MCF 10A (cell line): ENCODE measurements at regions not wholly inside any gene's neighbourhood (a gene's known extent, or its start where the extent isn't known, plus 50 kb on each side); places are given as distances from the start of the nearest gene placed in this dataset.
A peak's percentile ranks its signal among the peaks of the same experiment; 100 is the strongest.

ENCODE experiments used
- BruUV-seq: library from RNA; stranded (reverse); fragments of 400-500 nt; replicated peaks from 2 replicates; lab custom pipeline; 2021; lab: Mats Ljungman, UMichigan
- CTCF ChIA-PET: fragments of 300-600 bp; sonication (Branson Sonifier 250); formaldehyde crosslinking; extraction: SDS; loops from one replicate; lab custom pipeline; 2021; ENCODE audit warnings: antibody characterized with exemption, inconsistent platforms; lab: Yijun Ruan, JAX
- POLR2A ChIA-PET: fragments of 300-600, 350-650 bp; sonication (Branson Sonifier 250); formaldehyde crosslinking; extraction: SDS; loops from one replicate; lab custom pipeline; 2020; ENCODE audit warnings: antibody characterized with exemption, inconsistent platforms; lab: Yijun Ruan, JAX
- DNase-seq: peaks from one replicate; pipeline ENCODE4 v3.0.0-alpha.2; 2018; ENCODE audit not compliant: unreplicated experiment
- H3K27ac Mint-ChIP-seq: one replicate; pipeline ENCODE4 v1.8.0; 2022; ENCODE audit warnings: mild to moderate bottlenecking, low read depth, mixed read lengths; ENCODE audit not compliant: unreplicated experiment
- H3K27me3 Mint-ChIP-seq: one replicate; pipeline ENCODE4 v1.8.0; 2022; ENCODE audit warnings: mixed read lengths; ENCODE audit not compliant: insufficient read depth, unreplicated experiment
- H3K36me3 Mint-ChIP-seq: one replicate; pipeline ENCODE4 v1.8.0; 2022; ENCODE audit warnings: mild to moderate bottlenecking, moderate library complexity, mixed read lengths; ENCODE audit not compliant: insufficient read depth, unreplicated experiment
- H3K4me1 Mint-ChIP-seq: one replicate; pipeline ENCODE4 v1.8.0; 2022; ENCODE audit warnings: mixed read lengths; ENCODE audit not compliant: insufficient read depth, unreplicated experiment
- H3K4me3 Mint-ChIP-seq: one replicate; pipeline ENCODE4 v1.8.0; 2022; ENCODE audit warnings: mild to moderate bottlenecking, moderate library complexity, mixed read lengths; ENCODE audit not compliant: unreplicated experiment
- H3K9me3 Mint-ChIP-seq: one replicate; pipeline ENCODE4 v1.8.0; 2022; ENCODE audit warnings: mixed read lengths; ENCODE audit not compliant: unreplicated experiment
- intact Hi-C: fragments of 100-400 bp; cut with micrococcal nuclease; formaldehyde crosslinking; loops from 2 replicates; pipeline ENCODE4 v1.14.1; 2022
- TF ChIP-seq, protein P1 (sequence below): fragments of 200-600 bp; IDR thresholded peaks from one replicate; pipeline ENCODE4 v1.8.0; 2022; ENCODE audit warnings: antibody characterized with exemption, mild to moderate bottlenecking; ENCODE audit not compliant: unreplicated experiment

DNA sequence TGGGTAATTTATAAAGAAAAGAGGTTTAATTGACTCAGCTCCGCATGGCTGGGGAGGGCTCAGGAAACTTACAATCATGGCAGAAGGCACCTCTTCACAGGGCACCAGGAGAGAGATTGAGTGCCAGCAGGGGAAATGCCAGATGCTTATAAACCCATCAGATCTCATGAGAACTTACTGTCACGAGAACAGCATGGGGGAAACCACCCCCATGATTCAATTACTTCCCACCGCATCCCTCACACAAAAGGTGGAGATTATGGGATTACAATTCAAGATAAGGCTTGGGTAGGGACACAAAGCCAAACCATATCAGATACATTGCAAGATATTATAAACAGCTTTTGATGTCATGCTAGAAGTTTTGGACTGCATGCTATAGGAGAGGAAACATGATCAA is 204.3 kb downstream of the VEGFC start:
- DNase-seq: no peak
- peak overlapping the region; percentile 0 for H3K27ac Mint-ChIP-seq
- intact Hi-C loops: no loop called here
- CTCF ChIA-PET: interaction anchor here (0.6 to 0.7 kb wide), 2 partner anchors 721 to 1895 kb away, joined by 3 to 5 read pairs; no protein-coding TSS in a partner anchor
- BruUV-seq: no TSS peak
- peaks cover 14% of the 10 kb centered on the region for H3K9me3 Mint-ChIP-seq
- peaks cover 6% of the 10 kb centered on the region for H3K4me1 Mint-ChIP-seq
- H3K4me3 Mint-ChIP-seq: no peak overlapping the region
- POLR2A ChIA-PET: interaction anchor here (1.2 kb wide), 1 partner anchor 190 kb away, joined by 3 read pairs; no protein-coding TSS in a partner anchor
- no peaks in the 10 kb centered on the region for H3K27me3 Mint-ChIP-seq
- TF ChIP-seq, protein P1, sequence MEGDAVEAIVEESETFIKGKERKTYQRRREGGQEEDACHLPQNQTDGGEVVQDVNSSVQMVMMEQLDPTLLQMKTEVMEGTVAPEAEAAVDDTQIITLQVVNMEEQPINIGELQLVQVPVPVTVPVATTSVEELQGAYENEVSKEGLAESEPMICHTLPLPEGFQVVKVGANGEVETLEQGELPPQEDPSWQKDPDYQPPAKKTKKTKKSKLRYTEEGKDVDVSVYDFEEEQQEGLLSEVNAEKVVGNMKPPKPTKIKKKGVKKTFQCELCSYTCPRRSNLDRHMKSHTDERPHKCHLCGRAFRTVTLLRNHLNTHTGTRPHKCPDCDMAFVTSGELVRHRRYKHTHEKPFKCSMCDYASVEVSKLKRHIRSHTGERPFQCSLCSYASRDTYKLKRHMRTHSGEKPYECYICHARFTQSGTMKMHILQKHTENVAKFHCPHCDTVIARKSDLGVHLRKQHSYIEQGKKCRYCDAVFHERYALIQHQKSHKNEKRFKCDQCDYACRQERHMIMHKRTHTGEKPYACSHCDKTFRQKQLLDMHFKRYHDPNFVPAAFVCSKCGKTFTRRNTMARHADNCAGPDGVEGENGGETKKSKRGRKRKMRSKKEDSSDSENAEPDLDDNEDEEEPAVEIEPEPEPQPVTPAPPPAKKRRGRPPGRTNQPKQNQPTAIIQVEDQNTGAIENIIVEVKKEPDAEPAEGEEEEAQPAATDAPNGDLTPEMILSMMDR: no peak
- no peaks in the 10 kb centered on the region for H3K36me3 Mint-ChIP-seq

DNA sequence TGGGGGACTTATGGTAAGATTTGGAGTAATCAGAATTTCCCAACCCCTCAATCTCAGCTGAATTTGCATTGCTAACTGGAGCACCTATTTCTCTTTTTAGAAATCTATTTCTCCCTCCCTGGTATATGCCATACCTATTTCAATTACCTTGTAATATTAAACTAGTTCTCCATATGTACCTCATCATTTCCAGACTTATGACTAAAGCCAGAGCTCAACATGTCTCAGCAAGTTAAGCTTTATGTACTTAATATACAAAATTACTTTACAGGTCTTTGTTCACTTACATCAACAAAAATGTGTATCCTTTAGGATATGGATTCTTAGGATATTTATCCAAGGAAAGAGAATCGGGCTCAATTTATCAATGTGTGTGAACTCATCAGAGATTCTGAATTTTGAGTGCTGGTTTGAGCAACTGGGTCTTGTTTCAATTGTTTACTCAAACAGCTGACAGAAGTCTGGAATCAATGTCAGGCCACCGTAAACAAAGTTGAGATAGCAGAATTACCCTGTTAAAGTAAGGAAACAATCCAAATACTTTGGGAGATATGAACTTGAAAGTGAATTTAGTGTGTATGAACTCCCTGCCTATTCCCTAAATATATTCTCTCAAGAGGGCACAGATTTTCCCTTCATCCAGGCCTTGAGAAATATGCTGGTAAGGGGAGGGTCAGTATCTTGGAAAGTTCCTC is 199.6 kb downstream of the VEGFC start:
- ChIA-PET CTCF (interaction anchor here (0.6 to 1.0 kb wide), 6 partner anchors 8 to 451 kb away, joined by 3 to 4 read pairs (median 3); no protein-coding TSS in a partner anchor), POLR2A (no interaction called here)
- Mint-ChIP-seq H3K36me3 (no peaks in the 10 kb centered on the region), H3K4me1 (peaks cover 2% of the 10 kb centered on the region), H3K27me3 (no peaks in the 10 kb centered on the region), H3K9me3 (peaks cover 14% of the 10 kb centered on the region), H3K4me3 (no peak overlapping the region), H3K27ac (no peak overlapping the region)
- TF ChIP-seq, protein P1: no peak
- BruUV-seq: no TSS peak
- no peak for DNase-seq
- intact Hi-C loops: no loop called here

DNA sequence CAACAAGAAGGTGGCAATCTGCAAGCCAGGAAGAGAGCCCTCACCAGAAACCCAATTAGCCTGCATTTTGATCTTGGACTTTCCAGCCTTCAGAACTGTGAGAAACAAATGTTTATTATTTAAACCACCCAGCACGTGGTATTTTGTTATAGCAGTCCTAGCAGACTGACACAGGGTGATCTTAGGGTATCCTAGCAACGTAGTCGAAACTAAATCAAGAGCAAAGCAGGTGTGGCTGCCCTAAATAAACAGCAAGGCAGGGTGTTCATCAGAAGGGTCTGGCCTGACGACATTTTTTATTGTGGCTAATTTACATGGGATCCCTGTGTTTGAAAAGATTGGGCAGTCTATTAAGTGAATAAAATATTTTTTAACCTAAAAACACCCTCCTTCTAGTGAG is 198.8 kb downstream of the VEGFC start:
- H3K4me3 Mint-ChIP-seq: no peak overlapping the region
- H3K27me3 Mint-ChIP-seq: no peaks in the 10 kb centered on the region
- TF ChIP-seq, protein P1: no peak
- DNase-seq: no peak
- ChIA-PET POLR2A (no interaction called here), CTCF (interaction anchor here (0.7 kb wide), 1 partner anchor 450 kb away, joined by 3 read pairs; no protein-coding TSS in a partner anchor)
- H3K36me3 Mint-ChIP-seq: no peaks in the 10 kb centered on the region
- H3K4me1 Mint-ChIP-seq: no peaks in the 10 kb centered on the region
- peaks cover 13% of the 10 kb centered on the region for H3K9me3 Mint-ChIP-seq
- no peak overlapping the region for H3K27ac Mint-ChIP-seq
- intact Hi-C loops: no loop called here
- BruUV-seq: no TSS peak

DNA sequence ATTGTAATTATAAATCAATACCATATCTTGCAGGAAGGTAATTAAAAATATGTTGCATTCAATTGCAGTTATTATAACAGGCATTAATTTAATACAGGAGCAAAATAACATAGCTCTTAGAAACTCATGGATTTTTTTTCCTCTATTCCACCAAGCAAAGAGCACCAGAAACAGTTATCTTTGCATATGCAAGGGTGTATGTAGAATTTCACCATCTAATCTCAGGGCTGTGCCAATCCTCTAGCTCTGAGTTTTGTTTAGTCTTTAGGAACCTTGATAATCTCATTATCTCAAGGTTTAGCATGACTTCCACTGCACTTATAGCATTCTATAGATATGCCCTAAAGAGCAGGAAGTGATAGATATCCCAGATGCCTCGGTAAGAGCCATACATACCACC is 197.5 kb downstream of the VEGFC start:
- no peak overlapping the region for H3K4me3 Mint-ChIP-seq
- ChIA-PET POLR2A (no interaction called here), CTCF (interaction anchor here (1.3 kb wide), 1 partner anchor 10 kb away, joined by 3 read pairs; no protein-coding TSS in a partner anchor)
- intact Hi-C loops: no loop called here
- H3K36me3 Mint-ChIP-seq: no peaks in the 10 kb centered on the region
- TF ChIP-seq, protein P1: no peak
- H3K27ac Mint-ChIP-seq: no peak overlapping the region
- peaks cover 6% of the 10 kb centered on the region for H3K9me3 Mint-ChIP-seq
- DNase-seq: no peak
- no peaks in the 10 kb centered on the region for H3K27me3 Mint-ChIP-seq
- BruUV-seq: no TSS peak
- H3K4me1 Mint-ChIP-seq: no peaks in the 10 kb centered on the region
